HCT116 (cell line): ENCODE measurements at regions not wholly inside any gene's neighbourhood (a gene's known extent, or its start where the extent isn't known, plus 50 kb on each side); places are given as distances from the start of the nearest gene placed in this dataset.

Experiments used
- ATAC-seq: fragments of 200-7000 bp; cut with Tn5 transposase; 2 replicates; pipeline ENCODE4 v1.9.1; 2020; ENCODE audit warnings: mild to moderate bottlenecking, moderate library complexity
- BruUV-seq: library from RNA; stranded (reverse); fragments of 400-500 nt; replicated peaks from 2 replicates; lab custom pipeline; 2021; lab: Mats Ljungman, UMichigan
- CTCF ChIA-PET: fragments of 300-600 bp; sonication (Branson Sonifier 250); formaldehyde crosslinking; loops from one replicate; lab custom pipeline; 2021; ENCODE audit warnings: antibody characterized with exemption; lab: Charles Lee
- POLR2A ChIA-PET: fragments of 300-600, 350-600 bp; sonication (Branson Sonifier 250); formaldehyde crosslinking; loops from one replicate; lab custom pipeline; 2021; ENCODE audit warnings: antibody characterized with exemption; lab: Charles Lee
- RAD21 ChIA-PET, 2 experiments: fragments of 300-600 bp; sonication (Branson Sonifier 250); formaldehyde crosslinking; loops; one replicate each; lab custom pipeline; 2023; ENCODE audit warnings: low total read pairs in 2 of 2; ENCODE audit not compliant: uncharacterized antibody in 2 of 2, unreplicated experiment in 2 of 2, low non-redundant PET in 1 of 2; lab: Charles Lee
- DNase-seq: peaks from one replicate; pipeline ENCODE4 v3.0.0-alpha.2; 2010; ENCODE audit warnings: low read depth, low spot score
- H2AFZ ChIP-seq: fragments of 200-600 bp; shearing (Covaris generic), sonication (generic); 2 replicates; pipeline ENCODE4 v1.6.1; 2017; ENCODE audit warnings: low read depth, mixed run types, mixed read lengths, antibody characterized with exemption, low read length; ENCODE audit not compliant: poor library complexity, severe bottlenecking
- H3K27ac ChIP-seq: 2 replicates; pipeline ENCODE4 v1.5.1; 2012; ENCODE audit warnings: low read depth, low read length
- H3K27me3 ChIP-seq: fragments of 200-600 bp; sonication (generic); 2 replicates; pipeline ENCODE4 v1.6.1; 2016; ENCODE audit warnings: mixed run types, low read length, mixed read lengths; ENCODE audit not compliant: insufficient read depth
- H3K36me3 ChIP-seq, 2 experiments: fragments of 200-500 bp in 1 of 2; fragments of 200-600 bp in 1 of 2; sonication (Bioruptor generic) in 1 of 2; sonication (generic) in 1 of 2; 2 replicates each; pipeline versions ENCODE4 v1.5.1 to v1.6.1; 2014 to 2016; ENCODE audit warnings: low read length in 2 of 2, inconsistent platforms in 1 of 2, mixed read lengths in 1 of 2, mixed run types in 1 of 2; ENCODE audit not compliant: insufficient read depth in 2 of 2, control insufficient read depth in 1 of 2
- H3K4me1 ChIP-seq, 2 experiments: fragments of 200-600 bp in 1 of 2; sonication (generic) in 1 of 2; 2 replicates each; pipeline versions ENCODE4 v1.5.1 to v1.6.1; 2012 to 2017; ENCODE audit warnings: low read length in 2 of 2, inconsistent platforms in 1 of 2, mild to moderate bottlenecking in 1 of 2, mixed read lengths in 1 of 2, mixed run types in 1 of 2, moderate library complexity in 1 of 2; ENCODE audit not compliant: insufficient read depth in 2 of 2, control insufficient read depth in 1 of 2
- H3K4me2 ChIP-seq: fragments of 200-600 bp; sonication (generic); 2 replicates; pipeline ENCODE4 v1.6.1; 2017; ENCODE audit warnings: mixed run types, low read length, mixed read lengths
- H3K4me3 ChIP-seq, 2 experiments: fragments of 200-600 bp in 1 of 2; sonication (generic) in 1 of 2; replicated peaks in 1 of 2; 2 replicates each; pipeline ENCODE4 v1.5.1; 2011 to 2016; ENCODE audit warnings: low read length in 2 of 2, control low read depth in 1 of 2, low read depth in 1 of 2, mild to moderate bottlenecking in 1 of 2, mixed read lengths in 1 of 2, mixed run types in 1 of 2
- H3K79me2 ChIP-seq: fragments of 200-600 bp; sonication (generic); 2 replicates; pipeline ENCODE4 v1.6.1; 2017; ENCODE audit warnings: mild to moderate bottlenecking, mixed run types, low read length, moderate library complexity, mixed read lengths; ENCODE audit not compliant: insufficient read depth
- H3K9ac ChIP-seq: fragments of 200-600 bp; sonication (generic); 2 replicates; pipeline ENCODE4 v1.6.1; 2016; ENCODE audit warnings: low read length, mixed read lengths
- H3K9me2 ChIP-seq: fragments of 200-600 bp; sonication (generic), shearing (Covaris generic); 2 replicates; pipeline ENCODE4 v1.6.1; 2017; ENCODE audit warnings: mixed run types, mild to moderate bottlenecking, moderate library complexity; ENCODE audit not compliant: insufficient read depth
- H3K9me3 ChIP-seq, 2 experiments: fragments of 200-500 bp in 1 of 2; fragments of 200-600 bp in 1 of 2; sonication (Bioruptor generic) in 1 of 2; sonication (generic) in 1 of 2; 2 replicates each; pipeline ENCODE4 v1.6.1; 2014 to 2017; ENCODE audit warnings: low read length in 2 of 2, mixed read lengths in 2 of 2, inconsistent platforms in 1 of 2, low read depth in 1 of 2, mild to moderate bottlenecking in 1 of 2, mixed run types in 1 of 2, moderate library complexity in 1 of 2; ENCODE audit not compliant: control insufficient read depth in 1 of 2, insufficient read depth in 1 of 2
- H4K20me1 ChIP-seq: fragments of 200-600 bp; sonication (generic), shearing (Covaris generic); 2 replicates; pipeline ENCODE4 v1.6.1; 2017; ENCODE audit warnings: mixed run types, mild to moderate bottlenecking, moderate library complexity; ENCODE audit not compliant: insufficient read depth
- ATF3 ChIP-seq: IDR thresholded peaks from 2 replicates; pipeline ENCODE4 v1.6.1; 2012
- CBX3 ChIP-seq: IDR thresholded peaks from 2 replicates; pipeline ENCODE4 v1.6.1; 2012; ENCODE audit warnings: low read depth
- CTCF ChIP-seq, 3 experiments: fragments of 200-600 bp in 1 of 3; sonication (generic) in 1 of 3; IDR thresholded peaks in 2 of 3; conservative IDR thresholded peaks in 1 of 3; 2 replicates each; pipeline ENCODE4 v1.5.1; 2012 to 2017; ENCODE audit warnings: low read depth in 2 of 3, low read length in 2 of 3, antibody characterized with exemption in 1 of 3, borderline replicate concordance in 1 of 3, control low read depth in 1 of 3, mild to moderate bottlenecking in 1 of 3, mixed read lengths in 1 of 3, mixed run types in 1 of 3, moderate library complexity in 1 of 3; ENCODE audit not compliant: insufficient read depth in 1 of 3
- EGR1 ChIP-seq: IDR thresholded peaks from 2 replicates; pipeline ENCODE4 v1.6.1; 2012; ENCODE audit warnings: low read depth
- ELF1 ChIP-seq: IDR thresholded peaks from 2 replicates; pipeline ENCODE4 v1.6.1; 2012; ENCODE audit warnings: low read depth, borderline replicate concordance
- EZH2phosphoT487 ChIP-seq: fragments of 200-600 bp; IDR thresholded peaks from 2 replicates; pipeline ENCODE4 v1.6.1; 2018; ENCODE audit warnings: antibody characterized with exemption, borderline replicate concordance
- FOSL1 ChIP-seq: IDR thresholded peaks from 2 replicates; pipeline ENCODE4 v1.6.1; 2012; ENCODE audit warnings: low read depth
- JUND ChIP-seq: IDR thresholded peaks from 2 replicates; pipeline ENCODE4 v1.6.1; 2012
- MAX ChIP-seq: IDR thresholded peaks from 2 replicates; pipeline ENCODE4 v1.6.1; 2012
- POLR2A ChIP-seq: IDR thresholded peaks from 2 replicates; pipeline ENCODE4 v1.7.0; 2011; ENCODE audit warnings: borderline replicate concordance; ENCODE audit not compliant: insufficient read depth, insufficient read length; ENCODE audit errors: extremely low read depth
- POLR2AphosphoS5 ChIP-seq: IDR thresholded peaks from 2 replicates; pipeline ENCODE4 v1.6.1; 2011; ENCODE audit warnings: mild to moderate bottlenecking, low read depth, low read length, moderate library complexity
- RAD21 ChIP-seq: IDR thresholded peaks from 2 replicates; pipeline ENCODE4 v1.6.1; 2012; ENCODE audit warnings: low read depth, mild to moderate bottlenecking
- SIN3A ChIP-seq: IDR thresholded peaks from 2 replicates; pipeline ENCODE4 v1.6.1; 2012; ENCODE audit warnings: low read depth
- SP1 ChIP-seq: IDR thresholded peaks from 2 replicates; pipeline ENCODE4 v1.6.1; 2012; ENCODE audit warnings: low read depth
- SRF ChIP-seq: IDR thresholded peaks from 2 replicates; pipeline ENCODE4 v1.6.1; 2012; ENCODE audit warnings: low read depth
- YY1 ChIP-seq: IDR thresholded peaks from 2 replicates; pipeline ENCODE4 v1.6.1; 2011; ENCODE audit warnings: low read length, low read depth, moderate library complexity, mild to moderate bottlenecking; ENCODE audit not compliant: insufficient replicate concordance; ENCODE audit errors: extremely low read depth
- ZBTB33 ChIP-seq: IDR thresholded peaks from 2 replicates; pipeline ENCODE4 v1.6.1; 2011; ENCODE audit warnings: mild to moderate bottlenecking, low read length, moderate library complexity; ENCODE audit not compliant: insufficient replicate concordance; ENCODE audit errors: extremely low read depth
- ZFX ChIP-seq: fragments of 450-650 bp; IDR thresholded peaks from 2 replicates; pipeline ENCODE4 v1.6.1; 2017
- ZNF274 ChIP-seq: fragments of 200-500 bp; sonication (Bioruptor generic); IDR thresholded peaks from 2 replicates; pipeline ENCODE4 v1.6.1; 2014; ENCODE audit warnings: mild to moderate bottlenecking, low read depth, low read length, inconsistent platforms
- intact Hi-C: fragments of 100-400 bp; cut with micrococcal nuclease; formaldehyde crosslinking; loops from 2 replicates; pipeline ENCODE4 v1.10.0; 2022

GRCh38 chr10:4477664-4478063 lies 348.3 kb upstream of the AKR1E2 start:
- Histone ChIP-seq H4K20me1 (no peaks in the 10 kb centered on the region), H2AFZ (no peak overlapping the region), H3K9ac (no peak overlapping the region), H3K4me3 (no peak overlapping the region), H3K9me3 (no peaks in the 10 kb centered on the region), H3K4me2 (no peak overlapping the region), H3K9me2 (no peaks in the 10 kb centered on the region), H3K4me1 (no peaks in the 10 kb centered on the region), H3K36me3 (no peaks in the 10 kb centered on the region), H3K79me2 (no peaks in the 10 kb centered on the region), H3K27ac (no peak overlapping the region), H3K27me3 (no peaks in the 10 kb centered on the region)
- ChIA-PET RAD21 (no interaction called here), POLR2A (no interaction called here), CTCF (no interaction called here)
- no TSS peak for BruUV-seq
- TF ChIP-seq POLR2A: no peak
- no peak for TF ChIP-seq SP1
- no peak for TF ChIP-seq ZBTB33
- no peak for TF ChIP-seq MAX
- TF ChIP-seq CBX3: no peak
- no peak for TF ChIP-seq RAD21
- TF ChIP-seq ZFX: no peak
- no peak for TF ChIP-seq ZNF274
- no peak for TF ChIP-seq EZH2phosphoT487
- no peak for TF ChIP-seq EGR1
- no peak for TF ChIP-seq POLR2AphosphoS5
- no peak for TF ChIP-seq ELF1
- TF ChIP-seq CTCF (IDR thresholded peaks at IDR 0.05 in 2 of 3, conservative IDR thresholded peaks at IDR 0.05 in 1 of 3; ENCODE audit: borderline replicate concordance in 1 of 3, insufficient read depth in 1 of 3, low read depth in 2 of 3, low read length in 2 of 3): no peak
- TF ChIP-seq FOSL1: no peak
- TF ChIP-seq SRF: no peak
- TF ChIP-seq JUND: no peak
- no peak for TF ChIP-seq ATF3
- no peak for TF ChIP-seq YY1
- no peak for TF ChIP-seq SIN3A
- intact Hi-C loops: no loop called here
- DNase-seq (no peak), ATAC-seq (no peak)
